ENCODE measurements at regions not wholly inside any gene's neighbourhood (a gene's known extent, or its start where the extent isn't known, plus 50 kb on each side); places are given as distances from the start of the nearest gene placed in this dataset.

- intact Hi-C loops (cut with DNase I): no loop called here
- Histone ChIP-seq H3K36me3 (ENCODE audit: control insufficient read depth in 1 of 2, insufficient read depth in 2 of 2, low read length in 1 of 2) (no peaks in the 10 kb centered on the region), H3K4me1 (ENCODE audit: control insufficient read depth in 1 of 2, insufficient read depth in 2 of 2, low read length in 2 of 2) (no peaks in the 10 kb centered on the region), H3K4me3 (ENCODE audit: low read length in 2 of 2) (no peak overlapping the region), H3K9me3 (ENCODE audit: control insufficient read depth, low read length) (no peaks in the 10 kb centered on the region), H3K27me3 (ENCODE audit: control insufficient read depth in 1 of 2, insufficient read depth in 2 of 2, low read length in 1 of 2) (no peaks in the 10 kb centered on the region), H3K27ac (ENCODE audit: low read depth in 1 of 2, low read length in 2 of 2) (no peak overlapping the region)
- 62 to 69% methylated on average over 4 of the region's 4 CpGs for WGBS, 2 donors
- DNase-seq (no peak), ATAC-seq (ENCODE audit: low FRiP score) (no peak)
These were observed 75.4 kb downstream of the CDC7 start for GRCh38 chr1:91575909-91576519.

- DNase-seq (no peak), ATAC-seq (ENCODE audit: low FRiP score) (no peak)
- no peaks in the 10 kb centered on the region for H3K9me3 ChIP-seq (ENCODE audit: control insufficient read depth, low read length)
- intact Hi-C loops (cut with DNase I): no loop called here
- WGBS, 2 donors: 78 to 86% methylated on average over 5 of the region's 5 CpGs
- H3K36me3 ChIP-seq (ENCODE audit: control insufficient read depth in 1 of 2, insufficient read depth in 2 of 2, low read length in 1 of 2): no peaks in the 10 kb centered on the region
- no peaks in the 10 kb centered on the region for H3K27me3 ChIP-seq (ENCODE audit: control insufficient read depth in 1 of 2, insufficient read depth in 2 of 2, low read length in 1 of 2)
- no peak overlapping the region for H3K27ac ChIP-seq (ENCODE audit: low read depth in 1 of 2, low read length in 2 of 2)
- H3K4me3 ChIP-seq (ENCODE audit: low read length in 2 of 2): no peak overlapping the region
- peaks cover 0 to 4% of the 10 kb centered on the region in 2 donors for H3K4me1 ChIP-seq (ENCODE audit: control insufficient read depth in 1 of 2, insufficient read depth in 2 of 2, low read length in 2 of 2)
These were observed 77.9 kb downstream of the CDC7 start for GRCh38 chr1:91578320-91579109.

GRCh38 chr1:91579658-91580228, 79.1 kb downstream of the CDC7 start:
- H3K9me3 ChIP-seq (ENCODE audit: control insufficient read depth, low read length): no peaks in the 10 kb centered on the region
- H3K27me3 ChIP-seq (ENCODE audit: control insufficient read depth in 1 of 2, insufficient read depth in 2 of 2, low read length in 1 of 2): no peaks in the 10 kb centered on the region
- no peak overlapping the region for H3K4me3 ChIP-seq (ENCODE audit: low read length in 2 of 2)
- no peaks in the 10 kb centered on the region for H3K36me3 ChIP-seq (ENCODE audit: control insufficient read depth in 1 of 2, insufficient read depth in 2 of 2, low read length in 1 of 2)
- intact Hi-C loops (cut with DNase I): no loop called here
- DNase-seq: no peak
- peaks cover 0 to 4% of the 10 kb centered on the region in 2 donors for H3K4me1 ChIP-seq (ENCODE audit: control insufficient read depth in 1 of 2, insufficient read depth in 2 of 2, low read length in 2 of 2)
- no peak for ATAC-seq (ENCODE audit: low FRiP score)
- WGBS, 2 donors: 88 to 91% methylated on average over 5 of the region's 5 CpGs
- H3K27ac ChIP-seq (ENCODE audit: low read depth in 1 of 2, low read length in 2 of 2): no peak overlapping the region

GRCh38 chr1:91582431-91582921, 81.8 kb downstream of the CDC7 start:
- ATAC-seq (ENCODE audit: low FRiP score): peak; percentile 75
- no peak for DNase-seq
- intact Hi-C loops (cut with DNase I): no loop called here
- no peak overlapping the region for H3K27ac ChIP-seq (ENCODE audit: low read depth in 1 of 2, low read length in 2 of 2)
- H3K4me3 ChIP-seq (ENCODE audit: low read length in 2 of 2): no peak overlapping the region
- no peaks in the 10 kb centered on the region for H3K36me3 ChIP-seq (ENCODE audit: control insufficient read depth in 1 of 2, insufficient read depth in 2 of 2, low read length in 1 of 2)
- H3K27me3 ChIP-seq (ENCODE audit: control insufficient read depth in 1 of 2, insufficient read depth in 2 of 2, low read length in 1 of 2): no peaks in the 10 kb centered on the region
- WGBS, 2 donors: 35 to 37% methylated on average over 4 of the region's 4 CpGs
- peaks cover 0 to 4% of the 10 kb centered on the region in 2 donors for H3K4me1 ChIP-seq (ENCODE audit: control insufficient read depth in 1 of 2, insufficient read depth in 2 of 2, low read length in 2 of 2)
- no peaks in the 10 kb centered on the region for H3K9me3 ChIP-seq (ENCODE audit: control insufficient read depth, low read length)

GRCh38 chr1:91583326-91583755, 82.7 kb downstream of the CDC7 start:
- H3K27ac ChIP-seq (ENCODE audit: low read depth in 1 of 2, low read length in 2 of 2): no peak overlapping the region
- no peak overlapping the region for H3K4me3 ChIP-seq (ENCODE audit: low read length in 2 of 2)
- peaks cover 0 to 4% of the 10 kb centered on the region in 2 donors for H3K4me1 ChIP-seq (ENCODE audit: control insufficient read depth in 1 of 2, insufficient read depth in 2 of 2, low read length in 2 of 2)
- no peak for ATAC-seq (ENCODE audit: low FRiP score)
- DNase-seq: no peak
- no peaks in the 10 kb centered on the region for H3K36me3 ChIP-seq (ENCODE audit: control insufficient read depth in 1 of 2, insufficient read depth in 2 of 2, low read length in 1 of 2)
- intact Hi-C loops (cut with DNase I): no loop called here
- no peaks in the 10 kb centered on the region for H3K9me3 ChIP-seq (ENCODE audit: control insufficient read depth, low read length)
- 64 to 70% methylated on average over 7 of the region's 7 CpGs for WGBS, 2 donors
- H3K27me3 ChIP-seq (ENCODE audit: control insufficient read depth in 1 of 2, insufficient read depth in 2 of 2, low read length in 1 of 2): no peaks in the 10 kb centered on the region

- no peak overlapping the region for H3K4me3 ChIP-seq (ENCODE audit: low read length in 2 of 2)
- DNase-seq (no peak), ATAC-seq (ENCODE audit: low FRiP score) (no peak)
- no peaks in the 10 kb centered on the region for H3K9me3 ChIP-seq (ENCODE audit: control insufficient read depth, low read length)
- H3K36me3 ChIP-seq (ENCODE audit: control insufficient read depth in 1 of 2, insufficient read depth in 2 of 2, low read length in 1 of 2): no peaks in the 10 kb centered on the region
- peaks cover 0 to 1% of the 10 kb centered on the region in 2 donors for H3K27me3 ChIP-seq (ENCODE audit: control insufficient read depth in 1 of 2, insufficient read depth in 2 of 2, low read length in 1 of 2)
- 90 to 93% methylated on average over 4 of the region's 4 CpGs for WGBS, 2 donors
- peaks cover 0 to 4% of the 10 kb centered on the region in 2 donors for H3K4me1 ChIP-seq (ENCODE audit: control insufficient read depth in 1 of 2, insufficient read depth in 2 of 2, low read length in 2 of 2)
- no peak overlapping the region for H3K27ac ChIP-seq (ENCODE audit: low read depth in 1 of 2, low read length in 2 of 2)
- intact Hi-C loops (cut with DNase I): no loop called here
These were observed 83.7 kb downstream of the CDC7 start for GRCh38 chr1:91584309-91584708.

GRCh38 chr1:91584878-91585277, 84.2 kb downstream of the CDC7 start:
- no peak overlapping the region for H3K27ac ChIP-seq (ENCODE audit: low read depth in 1 of 2, low read length in 2 of 2)
- H3K4me3 ChIP-seq (ENCODE audit: low read length in 2 of 2): no peak overlapping the region
- WGBS, 2 donors: 6 to 8% methylated on average over 4 of the region's 4 CpGs
- no peaks in the 10 kb centered on the region for H3K36me3 ChIP-seq (ENCODE audit: control insufficient read depth in 1 of 2, insufficient read depth in 2 of 2, low read length in 1 of 2)
- ATAC-seq (ENCODE audit: low FRiP score): no peak
- H3K9me3 ChIP-seq (ENCODE audit: control insufficient read depth, low read length): no peaks in the 10 kb centered on the region
- no peak for DNase-seq
- H3K27me3 ChIP-seq (ENCODE audit: control insufficient read depth in 1 of 2, insufficient read depth in 2 of 2, low read length in 1 of 2): peaks cover 0 to 1% of the 10 kb centered on the region in 2 donors
- intact Hi-C loops (cut with DNase I): no loop called here
- H3K4me1 ChIP-seq (ENCODE audit: control insufficient read depth in 1 of 2, insufficient read depth in 2 of 2, low read length in 2 of 2): peaks cover 0 to 4% of the 10 kb centered on the region in 2 donors

- H3K4me1 ChIP-seq (ENCODE audit: control insufficient read depth in 1 of 2, insufficient read depth in 2 of 2, low read length in 2 of 2): peaks cover 0 to 4% of the 10 kb centered on the region in 2 donors
- ATAC-seq (ENCODE audit: low FRiP score): no peak
- H3K27ac ChIP-seq (ENCODE audit: low read depth in 1 of 2, low read length in 2 of 2): no peak overlapping the region
- H3K36me3 ChIP-seq (ENCODE audit: control insufficient read depth in 1 of 2, insufficient read depth in 2 of 2, low read length in 1 of 2): no peaks in the 10 kb centered on the region
- DNase-seq: no peak
- no peak overlapping the region for H3K4me3 ChIP-seq (ENCODE audit: low read length in 2 of 2)
- 83 to 92% methylated on average over 5 of the region's 5 CpGs for WGBS, 2 donors
- H3K9me3 ChIP-seq (ENCODE audit: control insufficient read depth, low read length): no peaks in the 10 kb centered on the region
- intact Hi-C loops (cut with DNase I): no loop called here
- peaks cover 0 to 1% of the 10 kb centered on the region in 2 donors for H3K27me3 ChIP-seq (ENCODE audit: control insufficient read depth in 1 of 2, insufficient read depth in 2 of 2, low read length in 1 of 2)
These were observed 84.9 kb downstream of the CDC7 start for GRCh38 chr1:91585502-91585901.
